GM19240 (cell line): ENCODE measurements at regions not wholly inside any gene's neighbourhood (a gene's known extent, or its start where the extent isn't known, plus 50 kb on each side); places are given as distances from the start of the nearest gene placed in this dataset.

Source experiments
- DNase-seq: peaks from one replicate; pipeline ENCODE4 v3.0.0; 2011; ENCODE audit warnings: low spot score; ENCODE audit not compliant: insufficient read length

DNA sequence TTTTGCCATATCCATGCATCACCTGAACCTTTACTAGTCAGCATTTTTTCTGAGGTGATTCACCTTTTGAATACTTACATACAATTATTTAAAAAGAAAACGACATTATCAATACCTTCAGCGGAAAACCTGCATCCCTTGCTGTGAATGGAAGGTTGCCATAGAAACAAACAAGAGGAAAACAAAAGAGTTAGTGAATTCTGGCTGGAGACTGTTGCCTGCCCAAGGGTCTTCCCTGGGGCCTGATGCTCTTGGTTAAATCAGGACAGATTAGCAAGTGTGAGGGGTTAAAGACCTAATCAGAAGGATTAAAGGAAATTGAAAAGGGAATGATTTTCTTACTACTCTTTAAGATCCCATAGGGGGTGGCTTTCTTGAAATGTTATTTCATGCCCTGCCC lies 96.0 kb upstream of the WSCD2 start:
- DNase-seq: no peak

DNA sequence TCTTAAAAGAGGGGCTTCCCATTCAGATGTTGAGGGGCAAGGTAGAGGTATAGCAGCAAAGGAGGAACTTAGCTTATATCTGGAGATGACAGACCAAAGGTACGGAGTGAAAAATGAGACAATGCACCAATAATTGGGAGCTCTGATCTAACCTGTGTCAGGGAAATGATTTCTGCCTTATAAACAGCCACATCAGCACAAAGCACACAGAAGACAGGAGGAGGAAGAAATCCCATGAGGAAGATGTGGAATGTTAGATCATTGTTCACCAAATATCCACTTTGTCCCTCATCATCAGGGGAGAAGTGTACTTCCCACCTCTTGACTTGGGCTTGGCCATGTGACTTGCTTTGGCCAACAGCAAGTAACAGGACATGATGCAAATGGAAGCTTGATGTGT lies 93.7 kb upstream of the WSCD2 start:
- no peak for DNase-seq

DNA sequence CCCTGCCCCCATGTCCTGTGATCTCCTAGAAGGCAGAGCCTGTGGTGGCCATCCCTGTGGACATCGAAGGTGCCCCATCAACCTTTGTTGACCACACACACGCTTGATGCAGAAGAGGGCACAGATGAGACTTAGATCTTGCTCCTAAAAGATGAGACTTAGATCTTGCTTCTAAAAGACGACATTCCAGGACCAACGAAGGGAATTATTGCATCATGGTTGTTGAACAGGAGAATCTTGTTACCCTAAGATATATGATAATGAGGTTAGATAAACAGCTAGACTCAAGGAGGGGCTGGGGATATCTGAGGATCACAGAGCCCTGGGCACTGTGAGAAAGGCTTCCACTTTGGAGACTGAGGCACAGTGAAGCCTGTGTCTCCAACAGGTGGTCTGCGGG lies 91.1 kb upstream of the WSCD2 start:
- DNase-seq: no peak

DNA sequence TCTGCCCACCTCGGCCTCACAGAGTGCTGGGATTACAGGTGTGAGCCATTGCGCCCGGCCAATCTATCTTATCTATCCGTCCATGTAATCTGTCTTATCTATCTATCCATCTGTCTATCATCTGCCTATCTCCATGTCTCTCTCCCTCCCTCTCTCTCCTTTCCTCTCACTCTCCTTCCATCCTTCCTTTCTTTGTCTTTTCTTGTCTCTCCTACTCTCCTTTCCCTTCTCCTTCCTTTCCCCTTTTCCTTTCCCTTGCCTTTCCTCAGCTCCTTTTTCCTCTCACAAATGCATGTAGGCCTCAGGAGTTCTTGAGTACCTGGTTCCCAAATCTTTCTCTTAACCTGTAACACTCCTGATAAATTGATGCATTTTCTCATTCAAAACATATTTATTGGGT lies 89.3 kb upstream of the WSCD2 start:
- DNase-seq: no peak

DNA sequence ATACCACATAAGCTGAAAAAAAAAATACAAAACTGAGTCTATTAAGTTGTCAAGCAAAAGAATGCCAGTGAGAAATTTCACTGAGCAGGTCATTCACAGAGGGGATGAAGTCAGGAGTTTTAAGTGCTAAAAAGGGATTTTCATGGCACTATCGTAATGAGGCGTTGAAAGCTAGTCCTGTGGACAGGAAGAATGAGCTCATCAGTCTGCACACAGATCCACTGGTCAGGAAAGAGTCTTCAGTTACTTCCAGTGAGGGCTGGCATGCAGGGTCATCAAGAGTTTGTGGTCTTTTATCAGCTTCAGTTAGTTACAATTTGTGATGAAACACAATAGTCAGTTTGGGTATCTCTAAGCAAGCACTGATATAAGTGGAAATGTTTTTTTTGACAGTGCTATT lies 88.1 kb upstream of the WSCD2 start:
- no peak for DNase-seq

DNA sequence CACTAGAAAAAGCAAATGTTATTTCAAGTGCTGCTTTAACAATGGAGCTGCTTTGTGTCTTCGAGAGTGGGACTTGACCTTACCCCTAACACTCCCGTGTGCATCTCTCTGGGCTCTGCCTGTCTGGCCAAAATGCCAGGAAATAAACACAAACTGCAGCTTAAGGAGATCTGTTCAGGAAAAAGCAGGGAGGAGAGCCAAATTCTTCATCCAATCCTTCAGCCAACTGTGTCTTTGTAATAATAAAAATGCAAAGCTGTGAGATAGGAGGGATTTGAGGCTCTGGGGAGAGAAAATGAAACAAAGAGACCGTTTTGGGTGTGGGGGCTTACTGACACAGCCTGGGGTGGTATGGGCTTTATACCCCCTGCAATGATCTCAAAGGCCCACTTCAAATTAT lies 85.8 kb upstream of the WSCD2 start:
- no peak for DNase-seq

DNA sequence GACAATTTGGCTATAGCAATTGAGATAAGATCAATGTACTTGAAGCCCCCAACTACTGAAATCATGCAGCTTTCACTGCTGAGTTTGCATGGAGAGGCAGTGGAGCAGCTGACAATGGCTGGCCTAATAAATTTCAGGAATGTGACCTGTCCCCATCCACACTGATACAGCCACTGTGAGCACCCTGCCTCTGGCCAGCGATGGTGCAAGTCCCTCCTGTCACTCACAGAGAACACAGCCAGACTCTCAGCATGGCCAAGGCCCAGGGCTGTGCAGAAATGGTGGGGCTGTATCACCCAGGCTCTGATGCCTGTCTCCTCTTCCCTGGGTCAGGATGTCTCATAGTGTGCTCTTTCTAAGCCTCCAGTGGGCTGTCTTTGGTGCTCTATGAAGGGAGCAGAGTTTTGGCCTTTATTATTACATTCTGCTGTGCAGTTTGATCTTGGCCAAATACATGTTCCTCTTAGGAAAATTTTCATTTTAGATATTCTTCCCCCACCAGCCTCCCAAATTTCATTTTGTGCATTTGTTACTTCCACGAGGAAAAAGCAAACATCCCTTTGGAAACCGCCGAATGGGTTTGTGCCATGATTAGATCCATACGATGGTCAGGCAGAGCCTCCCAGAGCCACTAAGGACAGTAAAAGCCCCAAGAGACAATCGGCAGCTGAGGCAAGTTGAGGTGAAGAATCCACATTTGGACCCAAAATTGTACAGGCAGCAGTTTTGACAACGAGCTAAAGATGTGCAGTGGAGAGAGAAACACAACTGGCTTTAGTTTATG lies 85.1 kb upstream of the WSCD2 start:
- DNase-seq: no peak

DNA sequence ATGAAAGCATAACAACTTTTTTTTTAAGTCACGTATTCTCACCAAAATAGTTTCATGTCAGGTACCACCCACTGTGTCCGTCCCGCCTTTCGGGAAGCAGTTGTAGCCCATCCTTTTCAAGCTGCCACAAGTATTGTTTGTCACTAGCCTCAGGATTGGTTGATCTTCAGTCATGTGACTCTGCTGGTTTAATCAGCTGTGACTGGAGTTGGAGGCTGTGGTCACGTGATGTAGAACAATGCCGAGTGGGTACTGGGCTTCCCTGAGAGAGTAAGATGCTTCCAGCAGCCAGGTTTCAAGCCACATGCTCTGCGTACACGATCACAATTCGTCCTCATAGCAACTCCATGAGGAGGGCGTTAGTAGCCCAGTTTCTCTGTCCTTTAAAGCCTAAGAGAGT lies 83.0 kb upstream of the WSCD2 start:
- no peak for DNase-seq

DNA sequence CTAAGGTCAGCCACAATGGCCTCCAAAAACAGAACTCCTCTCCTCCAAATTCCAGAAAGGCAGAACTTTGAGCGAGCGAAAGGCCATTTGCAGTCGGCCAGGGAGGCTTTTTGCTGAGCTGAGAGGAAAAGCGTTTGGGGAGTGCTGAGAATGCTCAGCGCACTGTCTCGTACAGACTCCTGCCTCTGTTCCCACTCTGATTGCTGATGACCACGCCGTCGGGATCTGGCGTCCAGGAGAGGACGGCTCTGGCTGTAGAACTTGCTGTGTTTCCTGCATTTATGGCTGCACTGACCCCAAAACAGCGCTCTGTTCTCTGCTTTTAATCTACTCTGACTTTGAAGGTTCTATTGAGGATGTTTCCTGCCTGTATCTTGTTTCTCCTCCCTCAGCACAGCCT lies 82.4 kb upstream of the WSCD2 start:
- no peak for DNase-seq

DNA sequence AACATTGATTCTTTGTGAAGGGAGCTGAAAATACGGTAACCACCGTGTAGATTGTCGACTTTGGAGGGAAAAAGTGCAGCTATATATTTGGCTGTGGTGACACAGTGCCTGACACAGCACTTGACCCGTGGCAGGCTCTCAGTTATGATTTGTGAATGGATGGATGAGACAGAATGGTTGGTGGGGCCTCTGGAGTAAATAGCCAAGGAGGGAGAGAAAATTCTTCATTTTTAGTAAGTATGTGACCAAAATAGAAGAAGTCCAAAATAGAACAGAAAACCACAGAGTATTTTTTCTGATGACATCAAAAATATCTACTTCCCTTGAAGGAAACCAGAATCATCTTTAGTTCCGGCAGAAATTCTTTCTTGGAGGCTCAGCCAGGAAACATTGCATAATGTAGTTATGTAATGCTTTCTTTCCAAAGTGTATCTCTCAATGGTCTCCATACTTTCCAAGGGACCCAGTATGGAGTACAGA lies 82.0 kb upstream of the WSCD2 start:
- DNase-seq: no peak

DNA sequence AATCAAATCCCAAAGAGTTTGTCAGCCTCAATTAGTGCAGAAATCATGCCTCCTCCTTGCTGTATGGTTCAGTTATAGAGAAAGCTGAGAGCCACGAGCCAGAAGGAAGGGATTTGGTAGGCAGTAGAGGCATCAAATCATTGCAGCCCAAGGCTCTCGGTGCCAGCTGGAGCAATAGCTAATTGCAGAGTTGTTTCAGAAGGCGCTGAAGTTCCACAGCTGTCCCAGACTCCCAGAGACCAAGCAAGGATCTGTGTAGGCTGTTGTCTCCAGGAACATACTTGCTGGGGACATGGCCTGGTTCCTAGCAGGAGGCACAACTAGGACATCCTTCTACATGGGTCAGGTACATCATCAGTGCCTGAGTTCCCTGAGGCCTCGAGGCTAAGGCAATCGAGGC lies 80.4 kb upstream of the WSCD2 start:
- no peak for DNase-seq

DNA sequence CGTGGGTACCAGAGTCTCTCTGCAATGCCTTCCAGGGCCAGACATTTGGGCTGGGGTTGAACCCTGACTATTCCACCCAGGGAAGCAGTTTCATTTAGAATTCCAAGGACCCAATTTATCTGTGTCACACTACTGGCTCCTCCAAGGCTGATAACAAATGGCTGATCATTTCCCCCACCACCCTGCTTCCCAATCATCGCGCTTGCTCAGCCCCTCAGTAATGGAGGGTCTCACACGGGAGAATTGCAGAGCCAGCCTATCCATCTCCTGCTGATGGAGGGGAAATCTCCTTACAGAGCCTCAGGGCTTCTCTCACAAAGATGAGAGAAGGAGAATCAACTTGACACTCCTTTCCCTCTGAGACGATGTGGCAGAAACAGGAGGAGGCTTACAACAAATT lies 78.4 kb upstream of the WSCD2 start:
- DNase-seq: no peak

DNA sequence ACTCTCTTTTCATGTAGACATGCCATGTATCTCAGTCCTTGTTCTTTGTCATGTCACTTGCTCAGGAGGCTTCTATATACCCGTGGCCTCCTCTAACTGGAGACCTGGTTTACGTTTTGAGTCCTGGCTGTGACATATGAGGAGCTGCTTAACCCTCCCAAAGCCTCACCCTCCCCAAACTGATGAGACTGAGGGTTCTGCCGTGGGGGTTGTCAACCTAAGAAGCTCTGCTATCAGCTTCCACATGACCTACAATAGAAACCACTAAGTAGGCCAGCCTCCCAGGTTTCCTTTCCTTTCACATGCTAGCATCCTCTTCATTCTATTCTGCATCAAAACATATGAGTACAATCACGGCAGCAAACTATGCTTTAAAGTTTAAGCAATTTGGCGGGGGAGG lies 76.8 kb upstream of the WSCD2 start:
- DNase-seq: no peak

DNA sequence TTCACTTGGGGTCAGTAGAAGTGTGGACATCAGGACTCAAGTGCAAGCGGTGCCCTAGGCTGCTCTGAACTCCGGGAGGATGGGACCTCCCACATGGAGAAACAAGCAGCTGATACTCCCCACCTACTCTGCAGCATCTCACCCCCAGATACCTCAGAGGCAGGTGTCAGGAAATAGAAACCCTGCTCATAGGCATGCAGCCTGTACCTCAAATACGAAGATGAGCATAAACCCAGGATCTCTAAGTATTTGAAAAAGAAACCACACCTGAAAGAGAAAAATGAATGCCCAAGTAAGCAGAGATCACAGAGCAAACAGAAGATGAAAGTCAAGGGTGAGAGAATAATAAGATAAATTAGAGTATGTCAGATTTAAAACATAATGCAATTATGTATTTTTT lies 75.6 kb upstream of the WSCD2 start:
- no peak for DNase-seq

DNA sequence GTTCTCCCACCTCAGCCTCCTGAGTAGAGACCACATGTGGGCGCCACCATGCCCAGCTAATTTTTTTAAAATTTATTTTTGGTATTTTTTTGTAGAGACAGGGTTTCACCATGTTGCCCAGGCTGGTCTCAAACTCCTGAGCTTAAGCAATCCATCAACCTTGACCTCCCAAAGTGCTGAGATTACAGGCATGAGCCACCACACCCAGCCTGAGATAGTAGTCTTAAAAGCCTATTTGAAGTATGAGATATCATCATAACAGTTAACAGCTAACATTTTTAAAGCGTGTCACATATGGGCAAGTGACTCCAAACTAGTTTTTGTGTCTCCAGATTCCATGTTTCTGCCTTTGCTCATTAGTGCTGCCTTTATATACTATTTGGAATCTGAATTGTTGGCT lies 74.6 kb upstream of the WSCD2 start:
- DNase-seq: no peak

DNA sequence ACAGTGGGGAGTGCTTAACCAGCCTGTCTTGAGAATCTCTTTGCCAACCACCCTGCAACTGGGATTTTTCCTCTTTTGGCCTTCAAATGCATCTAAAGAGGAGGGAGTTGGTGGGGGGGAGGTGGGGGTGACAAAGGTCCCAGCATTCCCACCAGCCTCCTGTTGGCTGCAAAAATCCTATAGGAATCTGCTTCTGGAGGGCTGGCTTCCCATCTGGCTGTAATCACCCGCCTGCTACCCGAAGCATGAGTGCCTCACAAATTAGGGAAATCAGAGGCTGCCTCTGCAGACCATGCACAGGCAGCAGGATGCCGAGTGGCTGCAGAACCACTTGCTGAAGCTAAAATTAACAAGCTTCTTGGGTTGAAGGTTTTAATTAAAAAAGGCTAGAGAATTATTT lies 73.9 kb upstream of the WSCD2 start:
- no peak for DNase-seq

DNA sequence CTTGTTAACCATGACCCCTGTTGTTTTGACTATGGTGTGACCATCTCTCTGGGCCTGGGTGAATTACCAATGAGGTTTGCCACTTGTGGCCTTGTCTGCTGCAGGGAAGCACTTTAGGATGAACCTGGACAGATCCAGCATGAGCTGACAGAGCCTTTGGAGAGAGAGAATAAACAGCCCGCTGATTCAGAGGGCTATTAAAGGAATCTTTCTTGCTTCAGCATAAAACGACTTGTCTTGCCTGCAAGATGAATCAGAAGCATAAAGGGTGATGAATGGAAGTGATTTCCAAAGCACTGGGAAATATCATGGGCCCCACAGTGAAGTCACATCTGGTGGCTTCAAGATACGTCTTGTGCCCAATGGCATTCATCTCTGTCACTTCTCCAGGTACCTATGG lies 69.0 kb upstream of the WSCD2 start:
- no peak for DNase-seq

DNA sequence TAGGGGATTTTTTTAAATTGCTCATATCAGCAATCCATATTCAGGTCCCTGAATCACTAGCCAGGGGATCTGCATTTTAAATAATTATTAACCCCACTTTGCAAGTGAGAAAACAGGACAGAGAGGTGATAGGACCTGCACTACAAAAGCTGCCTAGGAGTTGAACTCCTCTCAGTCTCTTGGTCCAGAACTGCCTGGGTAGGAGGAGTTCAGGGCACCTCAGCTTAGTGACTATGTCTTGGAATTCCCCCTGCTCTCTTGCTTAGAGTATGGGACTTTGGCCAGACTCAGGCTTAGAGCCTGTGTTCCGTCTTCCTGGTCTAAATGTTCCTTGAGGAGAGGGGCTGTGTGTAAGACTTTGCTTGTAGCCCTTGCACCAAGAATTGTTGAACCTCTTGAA lies 68.2 kb upstream of the WSCD2 start:
- DNase-seq: no peak

DNA sequence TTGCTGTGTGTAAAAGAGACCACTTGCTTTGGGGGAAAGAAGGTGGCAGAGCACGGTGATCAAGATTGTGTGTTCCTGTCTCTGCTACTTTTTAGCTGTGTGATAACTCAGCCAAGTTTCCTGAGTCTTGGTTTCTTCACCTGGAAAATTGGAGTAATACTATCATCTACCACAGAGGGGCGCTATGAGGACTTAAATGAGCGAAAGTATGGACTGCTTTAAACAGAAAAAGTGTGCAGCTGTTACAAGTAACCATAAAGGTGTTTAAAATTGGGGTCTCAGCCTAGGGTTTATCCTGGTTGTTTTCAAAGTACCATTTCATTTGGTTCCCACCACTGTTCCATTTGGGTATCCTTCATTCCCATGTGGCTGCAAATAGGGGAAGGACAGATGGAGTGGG lies 65.9 kb upstream of the WSCD2 start:
- DNase-seq: no peak

DNA sequence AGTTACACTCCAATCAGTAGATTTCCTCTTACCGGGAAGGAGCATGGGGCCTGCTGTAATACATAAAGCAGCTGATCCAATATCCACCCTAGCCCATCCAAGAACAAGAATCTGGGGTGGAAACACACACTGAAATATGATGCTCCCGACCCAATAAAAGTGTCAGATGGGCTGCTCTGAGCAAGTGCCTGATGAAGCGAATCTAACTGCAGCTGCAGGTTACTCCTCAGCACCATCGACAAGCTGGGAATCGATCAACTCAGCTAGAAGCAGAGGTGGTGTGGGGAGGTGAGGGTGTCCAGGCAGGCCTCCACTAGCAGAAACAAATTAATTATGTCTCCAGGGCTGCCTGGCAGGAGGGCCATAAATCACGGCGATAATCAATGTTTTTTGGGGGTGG lies 64.0 kb upstream of the WSCD2 start:
- DNase-seq: no peak

DNA sequence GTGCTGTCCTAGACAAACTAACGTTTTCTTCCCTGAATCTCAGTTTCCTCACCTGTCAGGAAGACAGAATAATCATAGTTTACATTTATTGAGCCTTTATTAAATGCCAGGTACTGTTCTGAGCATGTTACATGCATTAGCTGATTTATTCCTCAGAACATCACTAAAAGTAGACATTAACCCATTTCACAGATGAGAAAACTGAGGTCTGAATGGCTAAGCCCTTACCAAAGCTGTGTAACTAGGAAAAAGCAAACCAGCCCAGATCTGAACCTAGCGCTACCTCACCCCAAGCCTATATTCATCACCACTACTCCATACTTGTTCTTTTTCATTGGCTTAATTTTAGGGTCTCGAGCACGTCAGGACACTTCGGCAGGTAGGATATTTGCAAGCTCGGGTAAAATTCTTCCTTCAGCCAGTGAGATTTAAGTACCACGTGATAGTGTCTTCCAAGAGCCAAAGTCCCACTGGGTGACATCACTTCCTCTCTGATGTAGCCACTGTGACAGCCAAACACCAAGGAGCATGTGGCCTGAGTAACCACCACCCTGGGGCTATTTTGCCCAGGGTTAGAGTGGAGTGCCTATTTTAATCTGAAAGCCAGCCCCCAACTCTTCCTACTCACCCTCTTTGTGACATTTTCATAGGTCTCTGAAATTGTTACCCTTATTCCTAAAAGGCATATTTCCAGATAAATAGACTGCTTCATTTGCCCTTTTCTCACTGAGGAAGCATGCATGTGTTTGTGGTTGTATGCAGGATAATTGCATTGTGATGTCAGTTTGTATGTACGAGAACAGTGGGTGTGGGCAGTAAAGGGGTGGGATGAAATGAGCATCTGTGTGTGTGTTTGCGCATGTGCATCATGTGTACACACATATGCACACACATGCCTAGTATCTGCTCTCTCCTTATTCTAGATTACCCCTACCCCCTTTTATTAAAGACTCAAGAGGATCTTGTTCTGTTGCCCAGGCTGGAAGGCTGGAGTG lies 62.2 kb upstream of the WSCD2 start:
- no peak for DNase-seq

DNA sequence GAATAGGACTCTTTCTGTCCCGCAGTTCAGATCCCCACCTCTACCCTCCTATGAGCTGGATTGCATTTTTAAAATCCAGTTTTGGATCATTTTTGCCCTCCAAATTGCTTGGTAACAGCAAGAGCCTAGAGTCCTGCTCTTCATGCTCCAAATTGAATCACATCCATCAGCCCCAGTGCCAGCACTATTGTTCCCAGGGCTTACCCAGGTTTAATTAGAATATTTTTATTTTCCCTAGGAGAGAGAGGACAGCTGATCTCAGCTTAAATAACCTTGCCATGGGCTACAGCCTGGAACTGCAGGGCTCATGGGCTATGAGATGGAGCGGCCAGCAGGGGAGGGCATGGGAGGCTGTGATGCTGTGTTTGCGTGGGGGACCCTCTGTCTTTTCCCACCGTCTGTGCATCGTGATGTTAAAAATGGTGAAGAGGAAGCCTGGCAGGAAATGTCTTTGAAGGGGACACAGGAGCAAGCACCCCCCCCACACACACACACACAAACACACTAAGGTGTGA lies 59.4 kb upstream of the WSCD2 start:
- no peak for DNase-seq
